ENCODE measurements at regions not wholly inside any gene's neighbourhood (a gene's known extent, or its start where the extent isn't known, plus 50 kb on each side); places are given as distances from the start of the nearest gene placed in this dataset.
"Not testable (repeated sequence)": the region's sequence is repeated elsewhere in the genome, so short reads cannot be mapped to it uniquely, and the experiment has no call there.

GRCh38 chr18:47691611-47692010 lies 238.8 kb downstream of the SMAD2 start:
- DNase-seq (ENCODE audit: low spot score) (no peak), ATAC-seq (ENCODE audit: insufficient number of reproducible peaks, low FRiP score, low read depth) (no peak)
- H3K27me3 ChIP-seq (replicated peaks; ENCODE audit: insufficient read depth): no peaks in the 10 kb centered on the region

GRCh38 chr18:47690778-47691177 lies 239.7 kb downstream of the SMAD2 start:
- H3K27ac ChIP-seq; H3K4me3 ChIP-seq; ATAC-seq (ENCODE audit: insufficient number of reproducible peaks, low FRiP score, low read depth); H3K9me3 ChIP-seq; H3K27me3 ChIP-seq (replicated peaks; ENCODE audit: insufficient read depth); H3K4me1 ChIP-seq (ENCODE audit: control insufficient read depth in 1 of 2, low read depth in 2 of 2); DNase-seq (ENCODE audit: low spot score); H3K36me3 ChIP-seq: not testable (repeated sequence)

More at GRCh38 chr18:47691611-47692010, 238.8 kb downstream of the SMAD2 start:
- Histone ChIP-seq H3K4me1 (ENCODE audit: control insufficient read depth in 1 of 2, low read depth in 2 of 2) (no peaks in the 10 kb centered on the region), H3K27ac (no peak overlapping the region), H3K4me3 (no peak overlapping the region), H3K9me3 (no peaks in the 10 kb centered on the region), H3K36me3 (no peaks in the 10 kb centered on the region)
- TF ChIP-seq CTCF (IDR thresholded peaks at IDR 0.05): no peak

- no peak for TF ChIP-seq CTCF (IDR thresholded peaks at IDR 0.05)
- DNase-seq (ENCODE audit: low spot score) (no peak), ATAC-seq (ENCODE audit: insufficient number of reproducible peaks, low FRiP score, low read depth) (no peak)
- Histone ChIP-seq H3K36me3 (no peaks in the 10 kb centered on the region), H3K27ac (no peak overlapping the region), H3K27me3 (replicated peaks; ENCODE audit: insufficient read depth) (no peaks in the 10 kb centered on the region), H3K4me3 (no peak overlapping the region), H3K4me1 (ENCODE audit: control insufficient read depth in 1 of 2, low read depth in 2 of 2) (no peaks in the 10 kb centered on the region), H3K9me3 (no peaks in the 10 kb centered on the region)
Observed at GRCh38 chr18:47689371-47689770, 241.1 kb downstream of the SMAD2 start.

- TF ChIP-seq CTCF (IDR thresholded peaks at IDR 0.05): no peak
- H3K27me3 ChIP-seq (replicated peaks; ENCODE audit: insufficient read depth): no peaks in the 10 kb centered on the region
- no peaks in the 10 kb centered on the region for H3K4me1 ChIP-seq (ENCODE audit: control insufficient read depth in 1 of 2, low read depth in 2 of 2)
- no peak overlapping the region for H3K4me3 ChIP-seq
- H3K36me3 ChIP-seq: no peaks in the 10 kb centered on the region
- H3K9me3 ChIP-seq: no peaks in the 10 kb centered on the region
- ATAC-seq (ENCODE audit: insufficient number of reproducible peaks, low FRiP score, low read depth): no peak
- no peak overlapping the region for H3K27ac ChIP-seq
- no peak for DNase-seq (ENCODE audit: low spot score)
Observed at GRCh38 chr18:47686806-47687205, 243.7 kb downstream of the SMAD2 start.

- no peak for TF ChIP-seq CTCF (IDR thresholded peaks at IDR 0.05)
- no peak overlapping the region for H3K4me3 ChIP-seq
- no peak for ATAC-seq (ENCODE audit: insufficient number of reproducible peaks, low FRiP score, low read depth)
- H3K9me3 ChIP-seq: no peaks in the 10 kb centered on the region
- H3K36me3 ChIP-seq: no peaks in the 10 kb centered on the region
- DNase-seq (ENCODE audit: low spot score): no peak
- no peaks in the 10 kb centered on the region for H3K27me3 ChIP-seq (replicated peaks; ENCODE audit: insufficient read depth)
- no peaks in the 10 kb centered on the region for H3K4me1 ChIP-seq (ENCODE audit: control insufficient read depth in 1 of 2, low read depth in 2 of 2)
- H3K27ac ChIP-seq: no peak overlapping the region
Observed at GRCh38 chr18:47683774-47684173, 246.7 kb downstream of the SMAD2 start.

- H3K4me3 ChIP-seq: no peak overlapping the region
- no peak for TF ChIP-seq CTCF (IDR thresholded peaks at IDR 0.05)
- H3K4me1 ChIP-seq (ENCODE audit: control insufficient read depth in 1 of 2, low read depth in 2 of 2): no peaks in the 10 kb centered on the region
- DNase-seq (ENCODE audit: low spot score) (no peak), ATAC-seq (ENCODE audit: insufficient number of reproducible peaks, low FRiP score, low read depth) (no peak)
- no peaks in the 10 kb centered on the region for H3K9me3 ChIP-seq
- no peaks in the 10 kb centered on the region for H3K36me3 ChIP-seq
- no peaks in the 10 kb centered on the region for H3K27me3 ChIP-seq (replicated peaks; ENCODE audit: insufficient read depth)
- no peak overlapping the region for H3K27ac ChIP-seq
Observed at GRCh38 chr18:47682876-47683275, 247.6 kb downstream of the SMAD2 start.

Measured in thoracic aorta (tissue), 2 donors.